Liver (tissue), 7 donors: ENCODE measurements at regions not wholly inside any gene's neighbourhood (a gene's known extent, or its start where the extent isn't known, plus 50 kb on each side); places are given as distances from the start of the nearest gene placed in this dataset.
A peak's percentile ranks its signal among the peaks of the same experiment; 100 is the strongest.
"Not testable (repeated sequence)": the region's sequence is repeated elsewhere in the genome, so short reads cannot be mapped to it uniquely, and the experiment has no call there.

ENCODE experiments used
- DNase-seq: peaks from one replicate; pipeline ENCODE4 v3.0.0-alpha.2; 2017; ENCODE audit warnings: low spot score
- H3K27ac ChIP-seq, 2 donors: one replicate each; pipeline ENCODE4 v1.7.0; 2013; ENCODE audit warnings: inconsistent platforms in 2 of 2, low read length in 2 of 2, control low read depth in 1 of 2, low read depth in 1 of 2, mild to moderate bottlenecking in 1 of 2
- H3K27me3 ChIP-seq, 4 donors: one replicate each; pipeline versions ENCODE4 v1.6.1 to v1.7.0; 2013; ENCODE audit warnings: low read length in 3 of 4, inconsistent platforms in 1 of 4, mild to moderate bottlenecking in 1 of 4, moderate library complexity in 1 of 4; ENCODE audit not compliant: control insufficient read depth in 4 of 4, insufficient read depth in 4 of 4
- H3K36me3 ChIP-seq, 4 donors: one replicate each; pipeline versions ENCODE4 v1.6.1 to v1.7.0; 2013; ENCODE audit warnings: low read length in 3 of 4, mild to moderate bottlenecking in 3 of 4, low read depth in 1 of 4, moderate library complexity in 1 of 4; ENCODE audit not compliant: control insufficient read depth in 4 of 4, insufficient read depth in 3 of 4
- H3K4me1 ChIP-seq, 4 donors: one replicate each; pipeline versions ENCODE4 v1.6.1 to v1.7.0; 2013; ENCODE audit warnings: low read length in 3 of 4, mild to moderate bottlenecking in 3 of 4, moderate library complexity in 1 of 4; ENCODE audit not compliant: control insufficient read depth in 4 of 4, insufficient read depth in 4 of 4
- H3K4me3 ChIP-seq, 3 donors: one replicate each; pipeline versions ENCODE4 v1.6.1 to v1.7.0; 2013; ENCODE audit warnings: low read length in 3 of 3, control low read depth in 1 of 3, low read depth in 1 of 3, mild to moderate bottlenecking in 1 of 3
- H3K9ac ChIP-seq, 2 donors: one replicate each; pipeline ENCODE4 v1.7.0; 2013; ENCODE audit warnings: low read length in 2 of 2, mild to moderate bottlenecking in 2 of 2, moderate library complexity in 2 of 2, control low read depth in 1 of 2, low read depth in 1 of 2
- H3K9me3 ChIP-seq, 4 donors: one replicate each; pipeline versions ENCODE4 v1.6.1 to v1.7.0; 2013; ENCODE audit warnings: low read length in 3 of 4; ENCODE audit not compliant: control insufficient read depth in 4 of 4
- HNF4A ChIP-seq, 2 donors: conservative IDR thresholded peaks; 2 replicates each; pipeline ENCODE4 v1.6.1; 2016; ENCODE audit warnings: antibody characterized with exemption in 2 of 2, mild to moderate bottlenecking in 2 of 2
- HNF4G ChIP-seq: IDR thresholded peaks from 2 replicates; pipeline ENCODE4 v1.6.1; 2016; ENCODE audit warnings: antibody characterized with exemption
- SP1 ChIP-seq: IDR thresholded peaks from 2 replicates; pipeline ENCODE4 v1.6.1; 2018; ENCODE audit warnings: antibody characterized with exemption, mild to moderate bottlenecking
- WGBS: extraction: QIAGEN DNeasy Blood & Tissue Kit; methylation state at CpG from one replicate; pipeline ENCODE4 v1.1.7; 2013; 5-methylcytosine and 5-hydroxymethylcytosine counted together
- donor health status: healthy.
- donor health status: healthy.
- donor health status: healthy.
- donor health status: healthy.

DNA sequence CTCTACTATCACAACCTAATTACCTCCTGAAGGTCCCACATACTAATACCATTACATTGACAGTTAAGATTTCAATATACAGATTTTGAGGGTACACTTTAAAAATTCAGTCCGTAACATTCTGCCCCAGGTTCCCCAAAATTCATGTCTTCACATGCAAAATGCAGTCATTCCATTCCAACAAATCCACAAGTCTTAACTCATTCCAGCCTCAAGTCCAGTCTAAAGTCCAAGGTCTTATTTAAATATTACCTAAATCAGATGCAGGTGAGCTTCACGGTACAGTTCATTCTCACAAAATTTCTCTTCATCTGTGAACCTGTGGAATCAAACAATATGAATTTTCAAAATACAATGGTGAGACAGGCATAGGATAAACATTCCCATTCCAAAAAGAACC lies 1332.0 kb downstream of the CDH12 start:
- not testable (repeated sequence) for H3K27ac ChIP-seq, DNase-seq, H3K9ac ChIP-seq, H3K4me3 ChIP-seq, H3K9me3 ChIP-seq, H3K4me1 ChIP-seq, H3K36me3 ChIP-seq, H3K27me3 ChIP-seq
- TF ChIP-seq HNF4G (peak; percentile 45), HNF4A (conservative IDR thresholded peaks at IDR 0.05) (peak; percentile 53 to 72), SP1 (peak; percentile 24)
- 56% methylated on average over 2 of the region's 2 CpGs for WGBS

DNA sequence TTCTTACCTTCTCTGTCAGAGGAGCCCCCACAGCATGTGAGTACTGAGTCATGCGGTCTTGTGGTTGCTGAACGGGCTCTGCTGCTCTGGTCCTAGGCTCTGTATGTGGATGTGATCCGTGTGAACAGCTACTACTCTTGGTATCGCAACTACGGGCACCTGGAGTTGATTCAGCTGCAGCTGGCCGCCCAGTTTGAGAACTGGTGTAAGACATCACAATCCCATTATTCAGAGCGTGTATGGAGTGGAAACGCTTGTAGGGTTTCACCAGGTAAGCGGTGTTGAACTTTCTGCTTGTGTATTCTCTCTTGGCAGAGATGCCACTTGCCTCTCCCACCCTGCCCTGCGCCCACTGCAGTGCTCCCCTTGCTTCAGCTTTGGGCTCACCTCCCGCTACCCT lies 1356.2 kb downstream of the CDH12 start:
- H3K36me3 ChIP-seq, H3K9ac ChIP-seq, DNase-seq, H3K9me3 ChIP-seq, H3K27ac ChIP-seq, H3K4me1 ChIP-seq, H3K4me3 ChIP-seq, H3K27me3 ChIP-seq: not testable (repeated sequence)
- WGBS, result 94% methylated on average over 8 of the region's 11 CpGs

GRCh38 chr5:21496056-21496455 lies 1357.1 kb downstream of the CDH12 start:
- 85% methylated on average over 7 of the region's 8 CpGs for WGBS
- not testable (repeated sequence) for H3K9ac ChIP-seq, H3K36me3 ChIP-seq, H3K9me3 ChIP-seq, H3K27ac ChIP-seq, H3K27me3 ChIP-seq, DNase-seq, H3K4me3 ChIP-seq, H3K4me1 ChIP-seq

DNA sequence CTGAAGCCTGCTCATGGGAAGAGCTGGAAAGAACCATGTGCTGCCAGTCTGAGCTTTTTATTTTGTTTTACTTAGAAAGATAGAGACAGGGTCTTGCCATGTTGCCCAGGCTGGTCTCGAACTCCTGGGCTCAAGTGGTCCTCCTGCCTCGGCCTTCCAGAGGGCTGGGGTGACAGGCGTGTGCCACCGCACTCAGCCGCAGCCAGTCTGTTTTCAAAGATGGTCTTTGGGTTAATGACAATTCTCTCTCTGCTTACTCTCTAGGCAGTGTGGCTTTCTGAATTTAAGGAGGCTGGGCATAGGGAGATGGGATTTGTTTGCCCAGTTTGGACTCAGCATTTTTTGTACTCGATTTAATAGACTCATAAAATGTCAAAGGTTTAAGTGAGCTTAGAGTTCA lies 1357.9 kb downstream of the CDH12 start:
- not testable (repeated sequence) for DNase-seq
- 94% methylated on average over 6 of the region's 6 CpGs for WGBS

GRCh38 chr5:21494033-21494432 lies 1359.1 kb downstream of the CDH12 start:
- not testable (repeated sequence) for H3K9me3 ChIP-seq, DNase-seq
- 95% methylated on average over 7 of the region's 8 CpGs for WGBS

More for the DNA sequence above, 1357.9 kb downstream of the CDH12 start:
- not testable (repeated sequence) for H3K9ac ChIP-seq, H3K9me3 ChIP-seq, H3K4me3 ChIP-seq, H3K36me3 ChIP-seq, H3K4me1 ChIP-seq, H3K27ac ChIP-seq, H3K27me3 ChIP-seq

DNA sequence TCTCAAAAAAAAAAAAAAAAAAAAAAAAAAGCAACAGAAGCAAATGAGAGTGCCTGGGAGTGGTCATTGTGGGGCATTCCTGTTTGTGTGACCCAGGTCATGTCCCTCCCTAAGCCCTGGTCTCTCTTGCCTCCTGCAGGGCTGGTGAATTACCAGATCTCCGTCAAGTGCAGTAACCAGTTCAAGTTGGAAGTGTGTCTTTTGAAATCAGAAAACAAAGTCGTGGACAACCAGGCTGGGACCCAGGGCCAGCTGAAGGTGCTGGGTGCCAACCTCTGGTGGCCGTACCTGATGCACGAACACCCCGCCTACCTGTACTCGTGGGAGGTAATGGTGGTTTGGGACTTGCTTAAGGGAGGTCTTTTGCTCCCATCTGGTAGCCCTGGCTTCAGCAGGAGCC lies 1362.0 kb downstream of the CDH12 start:
- not testable (repeated sequence) for H3K27ac ChIP-seq, H3K9ac ChIP-seq, DNase-seq, H3K4me1 ChIP-seq, H3K36me3 ChIP-seq, H3K27me3 ChIP-seq, H3K9me3 ChIP-seq, H3K4me3 ChIP-seq
- WGBS, result 98% methylated on average over 6 of the region's 6 CpGs

More at GRCh38 chr5:21494033-21494432, 1359.1 kb downstream of the CDH12 start:
- H3K4me1 ChIP-seq, H3K27me3 ChIP-seq, H3K9ac ChIP-seq, H3K4me3 ChIP-seq, H3K36me3 ChIP-seq, H3K27ac ChIP-seq: not testable (repeated sequence)

DNA sequence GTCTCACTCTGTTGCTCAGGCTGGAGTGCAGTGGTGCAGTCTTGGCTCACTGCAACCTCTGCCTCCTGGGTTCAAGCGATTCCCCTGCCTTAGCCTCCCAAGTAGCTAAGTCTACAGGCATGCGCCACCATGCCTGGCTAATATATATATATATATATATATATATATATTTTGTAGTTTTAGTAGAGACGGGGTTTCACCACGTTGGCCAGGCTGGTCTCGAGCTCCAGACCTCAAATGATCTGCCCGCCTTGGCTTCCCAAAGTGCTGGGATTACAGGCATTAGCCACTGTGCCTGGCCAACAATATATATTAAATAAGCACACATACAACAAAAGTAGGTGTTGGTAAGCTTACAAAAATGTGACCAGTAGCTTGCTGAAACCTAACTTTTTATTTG lies 1364.3 kb downstream of the CDH12 start:
- H3K9me3 ChIP-seq, H3K36me3 ChIP-seq, DNase-seq, H3K27ac ChIP-seq, H3K27me3 ChIP-seq, H3K4me3 ChIP-seq, H3K4me1 ChIP-seq, H3K9ac ChIP-seq: not testable (repeated sequence)
- 97% methylated on average over 6 of the region's 6 CpGs for WGBS

DNA sequence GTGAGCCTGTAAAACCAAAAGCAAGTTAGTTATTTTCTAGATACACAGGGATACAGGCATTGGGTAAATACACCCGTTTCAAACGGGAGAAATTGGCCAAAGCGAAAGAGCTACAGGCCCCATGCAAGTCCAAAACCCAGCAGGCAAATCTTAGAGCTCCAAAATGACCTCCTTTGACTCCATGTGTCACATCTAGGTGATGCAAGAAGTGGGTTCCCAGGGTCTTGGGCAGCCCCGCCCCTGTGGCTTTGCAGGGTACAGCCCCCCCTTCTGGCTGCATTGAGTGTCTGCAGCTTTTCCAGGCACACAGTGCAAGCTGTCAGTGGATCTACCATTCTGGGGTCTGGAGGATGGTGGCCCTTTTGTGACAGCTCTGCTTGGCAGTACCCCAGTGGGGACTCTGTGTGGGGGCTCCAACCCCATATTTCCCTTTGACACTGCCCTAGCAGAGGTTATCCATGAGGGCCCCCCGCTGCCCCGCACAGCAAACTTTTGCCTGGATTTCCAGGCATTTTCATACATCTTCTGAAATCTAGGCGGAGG lies 1367.6 kb downstream of the CDH12 start:
- not testable (repeated sequence) for H3K27me3 ChIP-seq
- 96% methylated on average over 7 of the region's 7 CpGs for WGBS

More for the DNA sequence above, 1367.6 kb downstream of the CDH12 start:
- not testable (repeated sequence) for H3K4me3 ChIP-seq, H3K9ac ChIP-seq, H3K4me1 ChIP-seq, H3K27ac ChIP-seq, DNase-seq, H3K9me3 ChIP-seq, H3K36me3 ChIP-seq
